ENCODE measurements at regions not wholly inside any gene's neighbourhood (a gene's known extent, or its start where the extent isn't known, plus 50 kb on each side); places are given as distances from the start of the nearest gene placed in this dataset.
"Not testable (repeated sequence)": the region's sequence is repeated elsewhere in the genome, so short reads cannot be mapped to it uniquely, and the experiment has no call there.

- TF ChIP-seq Cebpa-rat (IDR thresholded peaks at IDR 0.05) = no peak
- Histone ChIP-seq H3K27ac (no peak overlapping the region), H3K4me1 (no peaks in the 10 kb centered on the region)
Observed at GRCh38 chr11:22539821-22540256, 85.8 kb downstream of the FANCF start.

GRCh38 chr11:22536071-22536470 lies 89.6 kb downstream of the FANCF start:
- no peak for TF ChIP-seq Cebpa-rat (IDR thresholded peaks at IDR 0.05)
- Histone ChIP-seq H3K9me3 (no peaks in the 10 kb centered on the region), H3K9ac (no peak overlapping the region), H3K4me2 (no peak overlapping the region), H3K27ac (no peak overlapping the region), H3K27me3 (no peaks in the 10 kb centered on the region), H4K20me1 (no peaks in the 10 kb centered on the region), H3K4me3 (no peak overlapping the region), H3K36me3 (no peaks in the 10 kb centered on the region), H3K4me1 (no peaks in the 10 kb centered on the region)

More at GRCh38 chr11:22539821-22540256, 85.8 kb downstream of the FANCF start:
- Histone ChIP-seq H3K36me3 (no peaks in the 10 kb centered on the region), H4K20me1 (no peaks in the 10 kb centered on the region), H3K4me2 (no peak overlapping the region), H3K4me3 (no peak overlapping the region), H3K27me3 (no peaks in the 10 kb centered on the region), H3K9ac (no peak overlapping the region), H3K9me3 (no peaks in the 10 kb centered on the region)

GRCh38 chr11:22528612-22529429 lies 96.8 kb downstream of the FANCF start:
- H3K9ac ChIP-seq, H3K9me3 ChIP-seq, H3K4me2 ChIP-seq, H3K4me1 ChIP-seq, H3K4me3 ChIP-seq, H4K20me1 ChIP-seq, H3K27me3 ChIP-seq, H3K27ac ChIP-seq, H3K36me3 ChIP-seq: not testable (repeated sequence)

- Histone ChIP-seq H3K4me3 (no peak overlapping the region), H3K4me1 (no peaks in the 10 kb centered on the region), H3K9ac (no peak overlapping the region), H3K9me3 (no peaks in the 10 kb centered on the region), H4K20me1 (no peaks in the 10 kb centered on the region), H3K36me3 (no peaks in the 10 kb centered on the region), H3K4me2 (no peak overlapping the region), H3K27ac (no peak overlapping the region), H3K27me3 (no peaks in the 10 kb centered on the region)
- no peak for TF ChIP-seq Cebpa-rat (IDR thresholded peaks at IDR 0.05)
Observed at GRCh38 chr11:22522225-22522624, 103.4 kb downstream of the FANCF start.

- no peaks in the 10 kb centered on the region for H4K20me1 ChIP-seq
- no peak for TF ChIP-seq Cebpa-rat (IDR thresholded peaks at IDR 0.05)
- H3K4me3 ChIP-seq = no peak overlapping the region
- H3K9me3 ChIP-seq = no peaks in the 10 kb centered on the region
- no peaks in the 10 kb centered on the region for H3K36me3 ChIP-seq
- H3K9ac ChIP-seq = no peak overlapping the region
- H3K27ac ChIP-seq = no peak overlapping the region
- H3K4me1 ChIP-seq = no peaks in the 10 kb centered on the region
- H3K4me2 ChIP-seq = no peak overlapping the region
- H3K27me3 ChIP-seq = no peaks in the 10 kb centered on the region
Observed at GRCh38 chr11:22521226-22521625, 104.4 kb downstream of the FANCF start.

GRCh38 chr11:22520521-22520920 lies 105.1 kb downstream of the FANCF start:
- no peaks in the 10 kb centered on the region for H3K4me1 ChIP-seq
- H3K9ac ChIP-seq = no peak overlapping the region
- TF ChIP-seq Cebpa-rat (IDR thresholded peaks at IDR 0.05) = no peak
- no peak overlapping the region for H3K27ac ChIP-seq
- H3K4me2 ChIP-seq = no peak overlapping the region
- no peak overlapping the region for H3K4me3 ChIP-seq
- H3K9me3 ChIP-seq = no peaks in the 10 kb centered on the region
- no peaks in the 10 kb centered on the region for H3K36me3 ChIP-seq
- H3K27me3 ChIP-seq = no peaks in the 10 kb centered on the region
- H4K20me1 ChIP-seq = no peaks in the 10 kb centered on the region

GRCh38 chr11:22518344-22518743 lies 107.3 kb downstream of the FANCF start:
- H4K20me1 ChIP-seq, H3K4me1 ChIP-seq, H3K36me3 ChIP-seq, H3K4me3 ChIP-seq, H3K27me3 ChIP-seq, H3K27ac ChIP-seq, H3K9me3 ChIP-seq, H3K4me2 ChIP-seq, H3K9ac ChIP-seq: not testable (repeated sequence)

GRCh38 chr11:22516111-22516510 lies 109.5 kb downstream of the FANCF start:
- Histone ChIP-seq H3K27me3 (no peaks in the 10 kb centered on the region), H3K4me3 (no peak overlapping the region), H3K9ac (no peak overlapping the region), H3K9me3 (no peaks in the 10 kb centered on the region), H3K27ac (no peak overlapping the region), H3K4me1 (no peaks in the 10 kb centered on the region), H4K20me1 (no peaks in the 10 kb centered on the region), H3K36me3 (no peaks in the 10 kb centered on the region), H3K4me2 (no peak overlapping the region)
- TF ChIP-seq Cebpa-rat (IDR thresholded peaks at IDR 0.05) = no peak

- Histone ChIP-seq H3K27ac (no peak overlapping the region), H3K4me3 (no peak overlapping the region), H3K4me2 (no peak overlapping the region), H3K27me3 (no peaks in the 10 kb centered on the region), H4K20me1 (no peaks in the 10 kb centered on the region), H3K9ac (no peak overlapping the region), H3K36me3 (no peaks in the 10 kb centered on the region), H3K9me3 (no peaks in the 10 kb centered on the region), H3K4me1 (no peaks in the 10 kb centered on the region)
- no peak for TF ChIP-seq Cebpa-rat (IDR thresholded peaks at IDR 0.05)
Observed at GRCh38 chr11:22512457-22512856, 113.2 kb downstream of the FANCF start.

GRCh38 chr11:22510741-22511140 lies 114.9 kb downstream of the FANCF start:
- Histone ChIP-seq H3K4me1 (no peaks in the 10 kb centered on the region), H3K4me3 (no peak overlapping the region), H3K27me3 (no peaks in the 10 kb centered on the region), H4K20me1 (no peaks in the 10 kb centered on the region), H3K27ac (no peak overlapping the region), H3K9me3 (no peaks in the 10 kb centered on the region), H3K9ac (no peak overlapping the region), H3K4me2 (no peak overlapping the region), H3K36me3 (no peaks in the 10 kb centered on the region)
- TF ChIP-seq Cebpa-rat (IDR thresholded peaks at IDR 0.05) = no peak

GRCh38 chr11:22510010-22510409 lies 115.6 kb downstream of the FANCF start:
- Histone ChIP-seq H3K4me1 (no peaks in the 10 kb centered on the region), H3K4me2 (no peak overlapping the region), H3K4me3 (no peak overlapping the region), H3K27ac (no peak overlapping the region), H3K36me3 (no peaks in the 10 kb centered on the region), H4K20me1 (no peaks in the 10 kb centered on the region), H3K9me3 (no peaks in the 10 kb centered on the region), H3K9ac (no peak overlapping the region), H3K27me3 (no peaks in the 10 kb centered on the region)
- TF ChIP-seq Cebpa-rat (IDR thresholded peaks at IDR 0.05) = no peak

All from BLaER1 (cell line).